ENCODE measurements at regions not wholly inside any gene's neighbourhood (a gene's known extent, or its start where the extent isn't known, plus 50 kb on each side); places are given as distances from the start of the nearest gene placed in this dataset.

GRCh38 chr11:87456499-87456898, 418.8 kb downstream of the TMEM135 start:
- Histone ChIP-seq H3K4me1 (ENCODE audit: insufficient read depth, low read length) (peaks cover 5% of the 10 kb centered on the region), H3K27me3 (ENCODE audit: insufficient read depth, low read length) (no peaks in the 10 kb centered on the region), H3K36me3 (ENCODE audit: insufficient read depth, low read length) (no peaks in the 10 kb centered on the region), H3K79me2 (ENCODE audit: insufficient read depth, low read length) (no peaks in the 10 kb centered on the region), H3K4me2 (ENCODE audit: low read length) (no peak overlapping the region), H3K4me3 (ENCODE audit: insufficient read depth, low read depth, low read length) (no peak overlapping the region), H3K9me3 (ENCODE audit: insufficient read depth, low read depth, low read length) (no peaks in the 10 kb centered on the region), H2AFZ (ENCODE audit: low read depth, low read length) (no peak overlapping the region), H3K27ac (ENCODE audit: low read depth, low read length) (no peak overlapping the region), H4K20me1 (ENCODE audit: insufficient read depth, low read length) (no peaks in the 10 kb centered on the region), H3K9ac (ENCODE audit: low read length) (no peak overlapping the region)
- H3K4me1 Mint-ChIP-seq (ENCODE audit: low read depth, unreplicated experiment) = peaks cover 20% of the 10 kb centered on the region
- DNase-seq (ENCODE audit: low read depth) (no peak), FAIRE-seq (no peak)
- no peak for TF ChIP-seq CTCF (IDR thresholded peaks at IDR 0.05; ENCODE audit: insufficient read depth, low read depth, low read length)
- no peak for TF ChIP-seq EZH2 (IDR thresholded peaks at IDR 0.05; ENCODE audit: insufficient read depth, low read length)
- H3K27ac Mint-ChIP-seq (ENCODE audit: unreplicated experiment) = no peak overlapping the region
- no peaks in the 10 kb centered on the region for H3K36me3 Mint-ChIP-seq (ENCODE audit: low read depth, unreplicated experiment)
- H3K9me3 Mint-ChIP-seq (ENCODE audit: unreplicated experiment) = no peaks in the 10 kb centered on the region
- no peaks in the 10 kb centered on the region for H3K27me3 Mint-ChIP-seq (ENCODE audit: low read depth, unreplicated experiment)
- no peak overlapping the region for H3K4me3 Mint-ChIP-seq (ENCODE audit: unreplicated experiment)

DNA sequence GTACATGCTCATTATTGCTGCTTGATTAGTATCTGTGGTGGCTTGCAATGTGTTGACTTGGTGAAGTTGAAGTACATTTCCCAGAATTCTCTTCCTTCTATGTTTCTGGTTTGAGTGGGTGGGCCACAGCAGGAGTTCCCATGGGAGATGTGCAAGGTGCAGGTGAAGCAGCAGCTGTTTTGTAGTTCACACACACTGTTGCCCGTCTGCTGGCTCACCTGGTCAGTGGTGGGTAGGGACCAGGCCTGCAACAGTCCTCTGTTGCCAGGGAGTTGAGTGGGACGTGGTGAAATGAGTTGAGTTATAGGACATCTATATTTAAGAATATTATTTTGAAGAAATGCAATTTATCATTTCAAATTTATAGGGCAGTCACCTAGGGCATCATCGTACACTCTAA, 417.4 kb downstream of the TMEM135 start:
- no peak overlapping the region for H2AFZ ChIP-seq (ENCODE audit: low read depth, low read length)
- no peaks in the 10 kb centered on the region for H3K27me3 ChIP-seq (ENCODE audit: insufficient read depth, low read length)
- no peak overlapping the region for H3K27ac ChIP-seq (ENCODE audit: low read depth, low read length)
- Mint-ChIP-seq H3K27ac (ENCODE audit: unreplicated experiment) (no peak overlapping the region), H3K4me3 (ENCODE audit: unreplicated experiment) (no peak overlapping the region), H3K36me3 (ENCODE audit: low read depth, unreplicated experiment) (no peaks in the 10 kb centered on the region), H3K27me3 (ENCODE audit: low read depth, unreplicated experiment) (no peaks in the 10 kb centered on the region), H3K4me1 (ENCODE audit: low read depth, unreplicated experiment) (peaks cover 26% of the 10 kb centered on the region), H3K9me3 (ENCODE audit: unreplicated experiment) (no peaks in the 10 kb centered on the region)
- H3K9me3 ChIP-seq (ENCODE audit: insufficient read depth, low read depth, low read length) = no peaks in the 10 kb centered on the region
- no peak overlapping the region for H3K4me2 ChIP-seq (ENCODE audit: low read length)
- no peaks in the 10 kb centered on the region for H4K20me1 ChIP-seq (ENCODE audit: insufficient read depth, low read length)
- FAIRE-seq (no peak), DNase-seq (ENCODE audit: low read depth) (no peak)
- H3K4me1 ChIP-seq (ENCODE audit: insufficient read depth, low read length) = peaks cover 10% of the 10 kb centered on the region
- H3K4me3 ChIP-seq (ENCODE audit: insufficient read depth, low read depth, low read length) = no peak overlapping the region
- no peak overlapping the region for H3K9ac ChIP-seq (ENCODE audit: low read length)
- no peaks in the 10 kb centered on the region for H3K79me2 ChIP-seq (ENCODE audit: insufficient read depth, low read length)
- no peaks in the 10 kb centered on the region for H3K36me3 ChIP-seq (ENCODE audit: insufficient read depth, low read length)
- no peak for TF ChIP-seq EZH2 (IDR thresholded peaks at IDR 0.05; ENCODE audit: insufficient read depth, low read length)
- no peak for TF ChIP-seq CTCF (IDR thresholded peaks at IDR 0.05; ENCODE audit: insufficient read depth, low read depth, low read length)

- no peaks in the 10 kb centered on the region for H3K27me3 Mint-ChIP-seq (ENCODE audit: low read depth, unreplicated experiment)
- no peak overlapping the region for H3K4me3 Mint-ChIP-seq (ENCODE audit: unreplicated experiment)
- no peak for TF ChIP-seq EZH2 (IDR thresholded peaks at IDR 0.05; ENCODE audit: insufficient read depth, low read length)
- H3K27ac Mint-ChIP-seq (ENCODE audit: unreplicated experiment) = no peak overlapping the region
- Histone ChIP-seq H3K27me3 (ENCODE audit: insufficient read depth, low read length) (no peaks in the 10 kb centered on the region), H3K4me1 (ENCODE audit: insufficient read depth, low read length) (peaks cover 10% of the 10 kb centered on the region), H3K36me3 (ENCODE audit: insufficient read depth, low read length) (no peaks in the 10 kb centered on the region), H3K4me3 (ENCODE audit: insufficient read depth, low read depth, low read length) (no peak overlapping the region), H3K4me2 (ENCODE audit: low read length) (peak overlapping the region; percentile 9), H4K20me1 (ENCODE audit: insufficient read depth, low read length) (no peaks in the 10 kb centered on the region), H3K9me3 (ENCODE audit: insufficient read depth, low read depth, low read length) (no peaks in the 10 kb centered on the region), H2AFZ (ENCODE audit: low read depth, low read length) (no peak overlapping the region), H3K79me2 (ENCODE audit: insufficient read depth, low read length) (no peaks in the 10 kb centered on the region), H3K9ac (ENCODE audit: low read length) (no peak overlapping the region), H3K27ac (ENCODE audit: low read depth, low read length) (no peak overlapping the region)
- no peaks in the 10 kb centered on the region for H3K9me3 Mint-ChIP-seq (ENCODE audit: unreplicated experiment)
- no peaks in the 10 kb centered on the region for H3K36me3 Mint-ChIP-seq (ENCODE audit: low read depth, unreplicated experiment)
- DNase-seq (ENCODE audit: low read depth) (no peak), FAIRE-seq (no peak)
- peaks cover 26% of the 10 kb centered on the region for H3K4me1 Mint-ChIP-seq (ENCODE audit: low read depth, unreplicated experiment)
Measured at GRCh38 chr11:87454241-87454640, 416.5 kb downstream of the TMEM135 start.
